Hepatocyte (in vitro differentiated cells): ENCODE measurements at regions not wholly inside any gene's neighbourhood (a gene's known extent, or its start where the extent isn't known, plus 50 kb on each side); places are given as distances from the start of the nearest gene placed in this dataset.

ENCODE experiments used
- CTCF ChIP-seq: fragments of 200-600 bp; sonication (generic); IDR thresholded peaks from 2 replicates; pipeline ENCODE4 v1.5.1; 2016; ENCODE audit warnings: antibody characterized with exemption, mild to moderate bottlenecking; ENCODE audit not compliant: poor library complexity
- EZH2 ChIP-seq: fragments of 200-600 bp; sonication (generic); IDR thresholded peaks from 2 replicates; pipeline ENCODE4 v1.6.1; 2016; ENCODE audit warnings: antibody characterized with exemption, mild to moderate bottlenecking, borderline replicate concordance
- EZH2phosphoT487 ChIP-seq: fragments of 200-600 bp; sonication (generic); IDR thresholded peaks from one replicate; pipeline ENCODE4 v1.6.1; 2018; ENCODE audit warnings: antibody characterized with exemption, mild to moderate bottlenecking, low read depth, moderate library complexity; ENCODE audit not compliant: unreplicated experiment, severe bottlenecking

GRCh38 chrX:106378616-106379015, 210.5 kb downstream of the PWWP3B start:
- TF ChIP-seq CTCF = no peak
- no peak for TF ChIP-seq EZH2phosphoT487
- no peak for TF ChIP-seq EZH2
